HG02840 (cell line): ENCODE measurements at regions not wholly inside any gene's neighbourhood (a gene's known extent, or its start where the extent isn't known, plus 50 kb on each side); places are given as distances from the start of the nearest gene placed in this dataset.
"Not testable (repeated sequence)": the region's sequence is repeated elsewhere in the genome, so short reads cannot be mapped to it uniquely, and the experiment has no call there.

Experiments
- ATAC-seq: cut with Tn5 transposase; IDR thresholded peaks from one replicate; pipeline ENCODE4 v1.9.1; 2021; ENCODE audit warnings: mild to moderate bottlenecking, moderate library complexity, moderate number of reproducible peaks; ENCODE audit not compliant: unreplicated experiment, low FRiP score

DNA sequence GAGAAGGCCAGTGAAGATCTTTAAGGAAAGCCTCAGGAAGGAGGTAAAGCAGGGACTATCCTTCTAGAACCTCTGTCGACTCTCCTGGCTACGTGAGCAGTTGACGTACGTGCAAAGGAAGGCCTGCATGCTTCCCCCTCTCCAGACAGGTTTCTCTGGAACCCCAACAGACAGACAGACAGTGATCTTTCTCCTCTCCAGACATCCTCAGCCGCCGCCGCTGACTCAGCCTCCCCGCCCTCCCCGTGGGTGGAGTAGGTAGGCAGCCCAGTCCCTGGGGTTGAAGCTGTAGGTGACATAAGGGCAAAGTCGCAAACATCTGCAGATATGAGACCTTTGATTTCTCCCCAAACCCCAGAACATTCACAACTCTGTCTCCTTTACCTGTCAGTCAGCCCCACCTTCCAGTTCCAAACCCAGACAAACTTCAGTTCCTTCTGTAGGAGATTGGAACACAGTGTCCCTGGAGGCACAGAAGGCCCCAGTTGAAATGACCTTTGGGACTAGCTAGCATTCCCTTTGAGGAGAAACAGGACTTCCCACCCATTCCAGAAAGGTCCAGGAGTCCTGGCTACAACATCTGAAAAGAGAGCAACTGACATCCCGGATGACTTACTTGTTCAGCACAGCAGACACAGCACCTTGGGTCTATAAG lies 146.0 kb upstream of the JUN start:
- no peak for ATAC-seq

DNA sequence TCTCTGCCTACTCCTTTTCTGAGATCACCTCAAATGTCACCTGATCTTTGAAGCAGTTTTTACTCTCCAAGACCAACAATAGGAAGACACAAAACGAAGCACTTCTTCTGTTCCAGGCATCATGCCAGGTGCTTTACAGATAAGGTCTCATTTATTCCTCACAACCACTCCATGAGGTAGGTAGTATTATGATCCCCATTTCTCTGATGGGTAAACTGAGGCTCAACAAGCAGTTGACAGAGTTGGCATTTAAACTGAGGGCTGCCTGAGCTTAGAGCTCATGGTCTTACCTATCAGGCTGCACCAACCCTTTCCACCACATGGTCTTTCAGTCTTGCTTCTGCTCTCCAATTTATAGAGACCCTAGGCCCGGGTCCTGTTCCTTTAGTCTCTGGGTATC lies 147.2 kb upstream of the JUN start:
- no peak for ATAC-seq

DNA sequence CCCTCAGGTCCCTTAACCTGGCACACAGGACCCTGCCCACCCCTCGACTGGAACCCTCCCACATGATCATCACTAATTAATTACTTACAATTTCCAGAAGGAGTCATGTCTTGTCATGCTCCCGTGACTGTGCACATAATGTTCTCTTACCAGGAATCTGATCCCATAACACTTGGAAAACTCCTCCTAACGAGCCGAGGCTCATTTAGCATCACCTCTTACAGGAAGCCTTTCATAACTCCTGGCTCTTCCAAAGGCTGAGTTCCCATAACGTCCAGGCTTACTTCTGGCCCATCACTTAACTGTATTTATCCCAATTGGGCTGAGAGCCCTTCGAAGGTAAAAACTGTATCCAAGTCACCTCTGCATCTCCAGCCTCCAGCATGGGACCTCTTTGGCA lies 147.9 kb upstream of the JUN start:
- ATAC-seq = no peak

DNA sequence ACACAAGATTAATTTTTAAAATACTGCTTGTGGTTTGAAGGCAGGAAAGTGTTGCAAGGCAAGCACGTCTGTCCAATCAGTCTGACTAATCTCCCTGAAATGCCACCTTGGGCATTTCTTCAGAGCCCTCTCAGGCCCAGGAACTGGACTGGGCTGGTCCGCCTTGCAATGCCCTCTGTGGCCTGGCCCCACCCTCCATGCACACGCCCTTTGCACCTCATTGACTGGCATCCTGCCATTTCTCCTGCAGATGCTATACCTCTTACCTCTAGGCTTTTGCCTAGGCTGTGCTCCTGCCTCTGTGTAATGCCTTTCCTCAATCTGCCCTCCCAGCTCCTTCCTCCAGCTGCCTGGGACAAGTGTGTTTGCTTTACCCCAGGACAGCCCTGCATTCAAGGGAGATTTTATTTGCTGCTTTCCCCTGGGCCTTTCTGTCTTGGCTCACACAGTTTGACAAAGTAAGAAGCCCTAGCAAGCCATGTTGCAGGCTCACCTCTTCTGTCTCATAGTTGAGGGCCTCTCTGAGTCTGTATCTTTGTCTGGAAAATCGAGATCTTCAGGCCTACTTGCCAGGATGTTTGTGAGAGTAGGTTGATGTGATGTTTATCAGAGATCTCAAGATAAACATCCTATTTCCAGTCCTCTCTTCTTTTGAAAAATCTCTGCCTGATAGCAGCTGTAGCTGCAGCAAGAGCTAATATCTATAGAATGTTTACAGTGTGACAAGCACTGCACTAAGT lies 149.2 kb upstream of the JUN start:
- ATAC-seq = no peak

DNA sequence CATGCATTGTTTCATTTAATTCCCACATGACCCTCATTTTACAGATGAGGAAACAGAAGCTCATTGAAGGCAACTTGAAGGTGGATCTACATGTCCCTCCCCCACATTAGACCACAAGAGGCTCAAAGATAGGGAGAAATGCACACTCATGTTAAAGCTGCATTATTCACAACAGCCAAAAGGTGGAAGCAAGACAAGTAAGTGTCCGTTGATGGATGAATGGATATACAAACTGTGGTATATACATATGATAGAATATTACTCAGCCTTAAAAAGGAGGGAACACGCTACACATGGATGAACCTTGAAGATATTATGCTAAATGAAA lies 149.7 kb upstream of the JUN start:
- ATAC-seq = no peak

DNA sequence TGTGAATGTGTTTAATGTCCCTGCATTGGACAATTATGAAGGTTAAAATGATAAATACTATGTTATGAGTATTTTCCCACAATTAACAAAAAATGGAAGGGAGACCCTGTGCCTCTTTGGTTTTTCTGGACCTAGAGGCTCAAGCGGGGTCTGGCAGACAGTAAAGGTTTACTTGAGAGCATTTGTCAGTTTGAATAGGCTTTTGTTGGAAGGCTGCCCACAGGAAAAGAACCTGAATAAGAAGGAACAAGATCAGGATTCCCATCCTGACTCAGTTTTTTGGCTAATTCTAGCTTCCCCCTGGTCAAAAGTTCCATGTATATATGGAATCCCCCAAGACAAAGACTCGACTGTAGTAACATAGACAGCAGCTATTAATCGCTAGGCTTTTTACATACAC lies 150.9 kb upstream of the JUN start:
- ATAC-seq = no peak

DNA sequence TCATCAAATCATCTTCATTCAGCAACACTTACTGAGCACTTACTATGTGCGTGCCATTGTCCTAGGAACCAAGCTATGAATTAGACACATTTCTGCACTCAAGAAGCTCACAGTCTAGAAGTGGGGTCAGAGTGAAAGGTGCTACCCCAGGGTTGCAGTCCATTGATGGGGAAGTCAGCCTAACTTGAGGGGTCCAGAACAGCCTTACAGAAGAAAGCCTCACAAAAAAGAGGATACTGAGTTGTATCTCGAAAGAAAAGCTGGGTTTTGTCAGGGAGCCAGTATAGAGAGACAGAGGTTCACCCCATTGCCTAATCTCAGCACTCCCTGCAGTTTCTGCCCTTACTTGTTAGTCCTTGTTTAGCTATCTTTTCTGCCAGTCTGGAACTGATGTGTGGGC lies 153.1 kb upstream of the JUN start:
- no peak for ATAC-seq

DNA sequence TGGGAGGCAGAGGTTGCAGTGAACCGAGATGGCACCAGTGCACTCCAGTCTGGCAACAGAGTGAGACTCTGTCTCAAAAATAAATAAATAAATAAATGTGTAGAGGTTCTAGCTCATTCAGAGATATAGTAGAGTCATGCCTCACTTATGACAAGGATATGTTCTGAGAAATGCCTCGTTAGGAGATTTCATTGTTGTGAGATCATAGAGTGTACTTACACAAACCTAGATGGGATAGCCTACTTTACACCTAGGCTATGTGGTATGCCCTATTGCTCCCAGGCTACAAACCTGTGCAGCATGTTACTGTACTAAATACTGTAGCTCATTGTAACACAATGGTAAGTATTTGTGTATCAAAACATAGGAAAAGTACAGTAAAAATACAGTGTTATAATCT lies 155.3 kb upstream of the JUN start:
- ATAC-seq = no peak

DNA sequence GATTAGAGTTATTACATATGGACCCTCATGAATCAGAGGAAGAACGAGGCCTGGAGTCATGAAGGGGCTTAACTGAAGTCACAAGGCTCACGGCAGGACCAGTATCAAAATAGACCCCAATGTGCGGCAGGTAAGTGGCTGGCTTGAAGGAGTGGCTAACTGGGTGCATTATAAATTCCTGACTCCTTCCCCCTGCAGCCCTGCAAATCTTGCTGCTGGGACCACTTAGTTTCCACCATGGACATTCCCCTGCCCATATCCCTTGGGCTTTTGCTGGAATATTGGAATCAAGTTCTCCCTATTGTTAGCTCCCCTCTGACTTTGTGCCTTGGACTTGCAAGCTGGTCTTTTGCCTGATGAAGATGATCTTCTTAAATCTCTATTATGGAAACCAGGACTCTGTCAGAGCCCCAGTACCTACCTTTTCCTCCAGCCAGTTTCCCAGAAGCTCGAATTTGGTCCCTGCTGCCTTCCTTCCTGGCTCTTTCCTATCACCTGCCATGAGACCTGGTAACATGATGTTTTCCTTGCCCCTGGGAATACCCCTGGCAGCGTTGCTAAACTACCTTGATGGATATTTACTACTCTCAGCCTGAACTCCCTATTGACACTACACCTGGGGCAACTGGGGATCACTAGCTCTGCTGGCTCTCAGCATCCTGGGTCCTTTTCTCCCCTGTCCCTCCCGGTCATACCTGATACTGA lies 156.0 kb upstream of the JUN start:
- no peak for ATAC-seq

DNA sequence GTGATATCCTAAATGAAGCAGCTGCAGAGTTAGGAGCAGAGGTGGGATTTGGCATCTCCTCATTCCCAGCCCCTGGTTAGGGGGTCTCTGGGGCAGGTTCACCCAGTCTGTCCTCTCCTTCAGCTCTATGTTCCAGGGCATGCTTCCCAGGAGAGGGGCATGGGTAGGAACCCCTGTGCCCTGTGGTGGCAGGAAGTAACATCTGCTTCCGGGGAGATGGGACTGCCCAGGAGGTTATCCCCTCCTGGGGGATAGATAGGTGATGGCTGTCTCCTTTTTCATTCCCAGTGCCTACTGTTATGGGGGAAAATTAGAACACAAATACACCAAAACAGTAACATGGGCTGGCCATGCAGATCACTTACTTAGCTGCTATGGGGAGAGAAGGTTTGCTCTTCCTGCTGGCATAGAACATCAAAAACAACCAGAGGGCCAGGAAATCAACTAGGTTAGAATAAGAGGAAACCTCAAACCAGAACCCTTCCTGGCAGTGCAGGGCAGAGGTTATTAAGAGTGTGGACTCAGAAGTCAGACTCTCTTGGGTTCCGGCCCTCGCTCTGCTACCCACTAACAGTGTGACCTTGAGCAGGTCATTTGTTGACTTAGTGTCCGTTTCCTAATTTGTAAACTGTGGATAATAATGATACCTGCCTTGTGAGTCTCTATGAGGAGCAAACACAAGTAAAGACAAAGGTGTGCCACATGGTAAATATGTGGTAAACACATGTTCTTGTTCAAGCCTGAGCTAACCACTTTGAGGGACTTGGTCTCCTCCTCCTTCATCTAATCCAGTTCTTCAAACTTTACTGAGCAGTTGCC lies 157.8 kb upstream of the JUN start:
- no peak for ATAC-seq

DNA sequence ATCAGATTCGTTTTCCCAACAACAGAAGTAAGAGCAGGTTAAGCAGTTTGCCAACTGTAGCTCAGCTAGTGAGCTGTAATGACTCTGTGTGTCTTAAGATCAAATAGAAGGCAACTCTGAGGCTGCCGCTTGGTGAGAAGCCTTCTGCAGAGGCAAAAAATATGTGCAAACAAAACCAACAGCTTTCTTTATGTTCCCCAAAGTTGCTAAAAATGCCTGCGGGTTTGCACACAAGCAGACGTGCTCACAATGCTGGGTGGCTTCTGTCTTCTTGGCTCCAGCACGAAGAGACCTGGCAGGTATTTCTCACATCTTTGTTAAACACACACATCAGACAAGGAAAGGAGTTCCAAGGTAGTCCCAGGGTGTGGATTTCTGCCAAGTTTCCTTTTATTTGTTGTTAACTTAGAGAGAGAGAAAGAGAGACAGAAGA lies 158.9 kb upstream of the JUN start:
- no peak for ATAC-seq

DNA sequence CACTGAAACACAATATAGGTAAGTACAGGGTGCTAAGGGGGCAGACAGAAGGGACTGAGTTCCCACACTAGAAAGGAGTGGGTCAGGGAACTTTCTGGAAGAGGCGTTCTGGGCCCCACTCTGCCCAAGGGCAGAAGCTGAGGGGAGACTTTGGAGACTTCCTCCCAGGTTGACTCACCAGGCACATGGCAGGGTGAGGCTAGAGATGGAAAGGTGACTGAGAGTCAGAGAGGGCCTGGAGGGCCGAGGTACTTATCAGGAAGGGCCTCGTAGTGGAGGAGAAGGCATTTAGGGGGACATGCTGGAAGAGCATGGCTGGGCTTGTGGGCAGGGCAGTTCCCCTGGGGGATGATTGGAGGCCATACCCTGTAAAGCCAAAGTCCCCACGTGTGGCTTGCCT lies 159.9 kb upstream of the JUN start:
- no peak for ATAC-seq

DNA sequence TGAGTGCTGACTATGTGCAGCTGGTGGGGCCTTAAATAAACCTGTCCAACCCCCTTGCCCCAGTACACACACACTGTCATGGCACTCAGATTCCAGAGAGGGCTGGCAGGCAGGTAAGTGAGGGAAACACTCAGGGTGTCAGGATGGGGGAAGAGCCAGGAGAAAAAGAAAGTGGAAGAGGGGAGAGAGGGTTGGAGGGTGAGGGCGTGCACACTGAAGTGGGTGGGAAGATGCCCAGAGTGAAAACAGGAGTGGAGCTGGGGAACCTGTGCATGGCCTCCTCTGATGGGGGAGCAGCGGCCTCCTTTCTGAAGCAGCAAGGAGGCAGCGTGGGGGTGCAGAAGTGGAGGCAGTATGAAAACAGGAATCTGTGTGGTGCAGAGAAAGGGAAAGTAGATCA lies 160.6 kb upstream of the JUN start:
- no peak for ATAC-seq

DNA sequence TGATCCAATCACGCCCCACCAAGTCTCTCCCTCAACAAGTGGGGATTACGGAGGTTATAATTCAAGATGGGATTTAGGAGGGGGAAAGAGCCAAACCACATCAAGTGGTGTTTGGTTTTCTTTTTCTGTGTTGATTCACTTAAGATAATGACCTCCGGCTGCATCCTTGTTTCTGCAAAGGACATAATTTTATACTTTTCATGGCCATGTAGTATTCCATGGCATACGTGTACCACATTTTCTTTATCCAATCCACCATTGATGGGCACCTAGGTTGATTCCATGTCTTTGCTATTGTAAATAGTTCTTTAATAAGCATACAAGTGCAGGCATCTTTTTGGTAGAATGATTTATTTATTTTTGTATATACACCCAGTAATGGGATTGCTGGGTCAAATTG lies 162.5 kb upstream of the JUN start:
- ATAC-seq = no peak

DNA sequence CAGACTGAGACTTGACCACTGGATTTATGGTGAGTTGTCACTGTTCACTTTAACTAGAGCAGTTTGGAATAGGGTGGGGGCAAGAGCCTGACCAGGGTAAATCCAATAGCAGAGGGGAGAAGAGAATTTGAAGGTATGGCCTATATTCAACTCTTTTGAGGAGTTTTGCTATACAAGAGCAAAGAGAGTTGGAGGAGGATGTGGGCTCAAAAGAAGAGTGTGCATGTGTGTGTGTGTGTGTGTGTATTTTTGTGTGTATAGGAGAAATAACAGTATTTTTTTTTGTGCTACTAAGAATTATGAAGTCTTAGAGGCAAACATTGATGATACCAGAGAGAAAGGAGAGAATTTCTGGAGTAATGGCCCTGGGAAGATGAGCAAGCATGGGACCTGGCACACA lies 164.8 kb upstream of the JUN start:
- ATAC-seq = no peak

DNA sequence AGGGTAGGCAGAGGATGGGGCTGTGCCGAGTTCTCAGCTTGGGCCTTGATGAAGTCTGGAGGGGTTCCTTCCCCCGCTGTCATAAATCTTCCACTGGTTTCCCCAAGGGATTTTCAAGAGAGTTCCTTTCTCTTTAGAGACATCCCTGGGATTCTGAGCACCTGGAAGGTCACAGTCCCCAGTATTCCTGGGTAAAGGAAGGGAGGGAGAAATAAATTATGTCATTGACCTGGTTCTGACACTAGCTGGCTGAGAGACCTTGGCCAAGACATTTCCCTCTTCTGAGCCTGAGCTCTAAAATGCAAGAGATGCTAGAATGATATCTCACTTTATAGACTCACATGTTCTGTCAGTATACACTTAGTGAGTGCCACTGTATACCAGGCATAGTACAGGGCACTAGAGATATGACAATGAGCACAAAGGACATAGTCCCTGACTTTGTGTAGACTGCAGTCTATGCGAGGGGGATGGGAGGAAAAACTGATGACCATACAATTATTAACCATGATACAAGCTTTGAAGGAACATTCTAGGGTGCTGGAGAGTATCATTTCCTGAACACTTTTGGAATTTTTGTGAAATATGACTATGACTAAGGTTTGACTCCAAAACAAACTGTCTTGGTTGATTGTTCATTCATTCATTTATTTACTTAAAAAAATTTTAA lies 165.8 kb upstream of the JUN start:
- ATAC-seq = no peak

DNA sequence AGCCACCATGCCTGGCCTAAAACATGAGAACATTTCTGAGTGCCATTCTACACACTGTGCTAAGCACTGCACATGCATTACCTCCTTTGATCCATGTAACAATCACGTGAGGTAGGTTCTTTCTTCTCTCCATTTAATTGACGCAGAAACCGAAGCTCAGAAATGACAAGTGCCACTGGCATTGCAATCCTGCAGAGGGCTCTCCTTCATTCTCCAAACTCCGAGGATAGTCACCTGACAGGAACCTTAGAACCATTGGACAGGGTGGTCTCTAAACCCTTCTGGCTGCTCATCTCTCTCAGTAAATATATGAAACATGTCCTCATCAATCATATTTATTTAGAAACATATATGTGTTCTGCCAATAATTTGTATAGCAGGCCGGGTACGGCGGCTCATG lies 167.1 kb upstream of the JUN start:
- no peak for ATAC-seq

DNA sequence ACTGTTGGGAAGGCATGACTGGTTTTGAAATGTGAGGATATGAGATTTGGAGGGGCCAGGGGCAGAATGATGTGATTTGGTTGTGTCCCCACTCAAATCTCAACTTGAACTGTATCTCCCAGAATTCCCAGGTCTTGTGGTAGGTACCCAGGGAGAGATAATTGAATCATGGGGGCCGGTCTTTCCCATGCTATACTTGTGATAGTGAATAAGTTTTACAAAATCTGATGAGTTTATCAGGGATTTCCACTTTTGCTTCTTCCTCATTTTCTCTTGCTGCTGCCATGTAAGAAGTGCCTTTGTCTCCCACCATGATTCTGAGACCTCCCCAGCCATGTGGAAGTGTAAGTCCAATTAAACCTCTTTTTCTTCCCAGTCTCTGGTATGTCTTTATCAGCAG lies 170.1 kb upstream of the JUN start:
- ATAC-seq = not testable (repeated sequence)

DNA sequence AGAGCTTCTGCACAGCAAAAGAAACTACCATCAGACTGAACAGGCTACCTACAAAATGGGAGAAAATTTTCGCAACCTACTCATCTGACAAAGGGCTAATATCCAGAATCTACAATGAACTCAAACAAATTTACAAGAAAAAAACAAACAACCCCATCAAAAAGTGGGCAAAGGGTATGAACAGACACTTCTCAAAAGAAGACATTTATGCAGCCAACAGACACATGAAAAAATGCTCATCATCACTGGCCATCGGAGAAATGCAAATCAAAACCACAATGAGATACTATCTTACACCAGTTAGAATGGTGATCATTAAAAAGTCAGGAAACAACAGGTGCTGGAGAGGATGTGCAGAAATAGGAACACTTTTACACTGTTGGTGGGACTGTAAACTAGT lies 179.4 kb upstream of the JUN start:
- not testable (repeated sequence) for ATAC-seq

DNA sequence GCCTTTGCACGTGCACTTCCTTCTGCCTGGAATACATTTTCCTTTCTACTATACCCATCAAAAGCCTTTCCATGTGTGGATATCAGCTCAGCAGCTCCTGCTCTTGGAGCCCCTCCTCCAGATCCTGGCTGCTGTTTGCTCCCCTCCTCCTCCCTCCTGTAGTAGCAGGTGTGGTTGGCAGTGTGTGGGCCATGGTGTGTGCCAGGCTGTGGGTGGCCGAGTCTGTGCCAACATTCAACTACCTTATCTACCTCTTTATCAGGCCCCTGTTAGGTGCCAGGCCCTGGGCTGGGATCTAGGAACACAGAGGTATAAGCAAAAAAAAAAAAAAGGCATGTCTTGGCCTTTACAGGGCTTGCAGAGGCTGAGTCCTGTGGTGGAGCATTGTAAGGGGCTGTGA lies 180.6 kb upstream of the JUN start:
- ATAC-seq = no peak

DNA sequence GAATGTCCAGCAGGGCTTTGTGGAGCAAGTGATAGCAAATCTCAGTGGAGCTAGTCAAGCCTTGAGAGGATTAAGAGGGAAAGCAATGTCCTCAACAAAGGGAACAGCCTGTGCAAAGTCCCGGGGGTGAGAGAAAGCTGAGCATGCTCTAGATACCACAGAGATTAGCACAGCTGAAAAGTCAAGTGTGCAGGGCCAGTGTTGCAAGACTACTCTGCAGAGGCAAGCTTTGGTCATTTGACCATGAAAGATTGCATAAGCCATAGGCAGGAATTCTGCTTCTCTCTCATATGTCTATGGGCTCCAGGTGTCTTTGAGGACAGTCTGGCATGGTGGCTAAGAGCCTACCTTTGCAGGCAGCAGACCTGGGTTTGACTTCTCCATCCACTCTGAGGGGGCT lies 181.0 kb upstream of the JUN start:
- ATAC-seq = no peak
